ENCODE measurements at regions not wholly inside any gene's neighbourhood (a gene's known extent, or its start where the extent isn't known, plus 50 kb on each side); places are given as distances from the start of the nearest gene placed in this dataset.

- TF ChIP-seq, protein P1, sequence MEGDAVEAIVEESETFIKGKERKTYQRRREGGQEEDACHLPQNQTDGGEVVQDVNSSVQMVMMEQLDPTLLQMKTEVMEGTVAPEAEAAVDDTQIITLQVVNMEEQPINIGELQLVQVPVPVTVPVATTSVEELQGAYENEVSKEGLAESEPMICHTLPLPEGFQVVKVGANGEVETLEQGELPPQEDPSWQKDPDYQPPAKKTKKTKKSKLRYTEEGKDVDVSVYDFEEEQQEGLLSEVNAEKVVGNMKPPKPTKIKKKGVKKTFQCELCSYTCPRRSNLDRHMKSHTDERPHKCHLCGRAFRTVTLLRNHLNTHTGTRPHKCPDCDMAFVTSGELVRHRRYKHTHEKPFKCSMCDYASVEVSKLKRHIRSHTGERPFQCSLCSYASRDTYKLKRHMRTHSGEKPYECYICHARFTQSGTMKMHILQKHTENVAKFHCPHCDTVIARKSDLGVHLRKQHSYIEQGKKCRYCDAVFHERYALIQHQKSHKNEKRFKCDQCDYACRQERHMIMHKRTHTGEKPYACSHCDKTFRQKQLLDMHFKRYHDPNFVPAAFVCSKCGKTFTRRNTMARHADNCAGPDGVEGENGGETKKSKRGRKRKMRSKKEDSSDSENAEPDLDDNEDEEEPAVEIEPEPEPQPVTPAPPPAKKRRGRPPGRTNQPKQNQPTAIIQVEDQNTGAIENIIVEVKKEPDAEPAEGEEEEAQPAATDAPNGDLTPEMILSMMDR (IDR thresholded peaks at IDR 0.05; ENCODE audit: borderline replicate concordance, insufficient read depth, low read depth, low read length) = no peak
- no peak overlapping the region for H3K4me3 ChIP-seq (ENCODE audit: low read depth, low read length)
Observed at GRCh38 chr11:25961539-25961938, 370.4 kb upstream of the ANO3 start.

- no peak overlapping the region for H3K4me3 ChIP-seq (ENCODE audit: low read depth, low read length)
- TF ChIP-seq, protein P1 (IDR thresholded peaks at IDR 0.05; ENCODE audit: borderline replicate concordance, insufficient read depth, low read depth, low read length) = peak; percentile 21; the same call in 1 of the 2 replicates
Observed at GRCh38 chr11:25970726-25971508, 361.0 kb upstream of the ANO3 start.

DNA sequence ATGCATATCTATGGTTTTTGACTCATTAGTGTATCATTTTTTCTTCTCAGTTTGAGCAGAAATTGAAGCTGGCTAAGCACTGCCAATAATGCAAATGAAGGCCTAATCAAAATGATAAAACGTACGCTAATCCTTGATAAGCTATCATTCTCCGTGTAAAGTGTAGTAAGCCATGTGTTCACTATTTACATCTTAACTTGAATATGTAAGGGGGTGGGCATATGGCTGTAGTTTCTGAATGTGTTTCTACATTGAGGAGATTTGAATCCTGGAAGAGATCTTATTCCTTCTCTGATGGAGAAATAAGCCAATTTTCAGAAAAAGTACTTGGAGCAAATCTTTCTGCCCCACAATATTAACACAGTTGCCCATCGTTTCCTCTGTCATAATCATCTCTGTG, 351.8 kb upstream of the ANO3 start:
- no peak overlapping the region for H3K4me3 ChIP-seq (ENCODE audit: low read depth, low read length)
- TF ChIP-seq, protein P1 (IDR thresholded peaks at IDR 0.05; ENCODE audit: borderline replicate concordance, insufficient read depth, low read depth, low read length) = no peak

DNA sequence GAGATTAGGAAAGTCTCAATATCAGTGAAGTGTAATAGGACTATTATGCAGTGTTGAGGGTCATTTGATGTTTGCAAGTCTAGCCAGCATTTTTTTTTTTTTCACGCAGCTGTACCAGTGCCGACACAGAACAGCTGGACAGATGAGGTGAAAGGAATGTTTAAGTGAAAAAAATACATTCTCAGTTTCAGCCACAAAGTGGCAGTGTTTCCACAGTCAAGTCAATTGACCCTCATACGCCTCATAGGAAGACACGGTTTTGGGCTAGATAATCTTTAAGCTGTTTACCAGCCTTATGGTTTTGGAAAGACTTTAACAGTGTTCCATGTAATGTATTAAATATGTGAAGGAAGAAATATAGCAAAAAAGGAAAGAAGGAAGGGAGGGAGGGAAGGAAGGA, 349.9 kb upstream of the ANO3 start:
- H3K4me3 ChIP-seq (ENCODE audit: low read depth, low read length) = no peak overlapping the region
- TF ChIP-seq, protein P1 (IDR thresholded peaks at IDR 0.05; ENCODE audit: borderline replicate concordance, insufficient read depth, low read depth, low read length) = peak; percentile 31; the same call in 1 of the 2 replicates

GRCh38 chr11:25983280-25983679, 348.6 kb upstream of the ANO3 start:
- no peak overlapping the region for H3K4me3 ChIP-seq (ENCODE audit: low read depth, low read length)
- TF ChIP-seq, protein P1 (IDR thresholded peaks at IDR 0.05; ENCODE audit: borderline replicate concordance, insufficient read depth, low read depth, low read length) = no peak

DNA sequence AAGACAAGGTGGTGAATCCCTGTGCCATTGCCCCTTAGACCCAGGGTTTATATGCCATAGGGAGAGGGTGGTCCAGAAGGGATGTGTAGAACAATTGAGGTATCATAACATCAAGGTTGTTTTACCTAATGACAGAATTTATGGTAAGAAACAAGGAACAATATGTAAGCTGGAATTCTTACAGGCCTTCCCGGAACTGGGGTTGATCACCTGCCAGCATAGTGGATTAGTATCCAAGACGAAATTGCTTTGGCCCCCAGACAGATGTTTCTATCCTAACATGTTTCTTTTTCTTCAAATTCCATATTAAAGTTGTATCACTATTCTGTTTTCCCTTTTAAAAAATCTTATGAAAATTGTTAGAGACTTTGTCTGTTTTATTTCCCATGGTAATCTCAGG, 343.8 kb upstream of the ANO3 start:
- TF ChIP-seq, protein P1 (IDR thresholded peaks at IDR 0.05; ENCODE audit: borderline replicate concordance, insufficient read depth, low read depth, low read length) = no peak
- H3K4me3 ChIP-seq (ENCODE audit: low read depth, low read length) = no peak overlapping the region

GRCh38 chr11:25990406-25990805, 341.5 kb upstream of the ANO3 start:
- no peak overlapping the region for H3K4me3 ChIP-seq (ENCODE audit: low read depth, low read length)
- TF ChIP-seq, protein P1 (IDR thresholded peaks at IDR 0.05; ENCODE audit: borderline replicate concordance, insufficient read depth, low read depth, low read length) = no peak
